Fibroblast of mammary gland (primary cell): ENCODE measurements at regions not wholly inside any gene's neighbourhood (a gene's known extent, or its start where the extent isn't known, plus 50 kb on each side); places are given as distances from the start of the nearest gene placed in this dataset.

Experiments used
- DNase-seq: peaks from one replicate; pipeline ENCODE4 v3.0.0-alpha.2; 2010; ENCODE audit warnings: low read depth
- H3K4me3 ChIP-seq: 2 replicates; pipeline ENCODE4 v1.5.1; 2011; ENCODE audit warnings: low read depth, mild to moderate bottlenecking, low read length, moderate library complexity; ENCODE audit not compliant: control insufficient read depth
- TF ChIP-seq, protein P1 (sequence below): conservative IDR thresholded peaks from 2 replicates; pipeline ENCODE4 v1.5.1; 2011; ENCODE audit warnings: low read depth, low read length, inconsistent platforms; ENCODE audit not compliant: control insufficient read depth, insufficient read depth

GRCh38 chr5:88480245-88480644, 211.6 kb upstream of the TMEM161B start:
- DNase-seq, result no peak
- TF ChIP-seq, protein P1, sequence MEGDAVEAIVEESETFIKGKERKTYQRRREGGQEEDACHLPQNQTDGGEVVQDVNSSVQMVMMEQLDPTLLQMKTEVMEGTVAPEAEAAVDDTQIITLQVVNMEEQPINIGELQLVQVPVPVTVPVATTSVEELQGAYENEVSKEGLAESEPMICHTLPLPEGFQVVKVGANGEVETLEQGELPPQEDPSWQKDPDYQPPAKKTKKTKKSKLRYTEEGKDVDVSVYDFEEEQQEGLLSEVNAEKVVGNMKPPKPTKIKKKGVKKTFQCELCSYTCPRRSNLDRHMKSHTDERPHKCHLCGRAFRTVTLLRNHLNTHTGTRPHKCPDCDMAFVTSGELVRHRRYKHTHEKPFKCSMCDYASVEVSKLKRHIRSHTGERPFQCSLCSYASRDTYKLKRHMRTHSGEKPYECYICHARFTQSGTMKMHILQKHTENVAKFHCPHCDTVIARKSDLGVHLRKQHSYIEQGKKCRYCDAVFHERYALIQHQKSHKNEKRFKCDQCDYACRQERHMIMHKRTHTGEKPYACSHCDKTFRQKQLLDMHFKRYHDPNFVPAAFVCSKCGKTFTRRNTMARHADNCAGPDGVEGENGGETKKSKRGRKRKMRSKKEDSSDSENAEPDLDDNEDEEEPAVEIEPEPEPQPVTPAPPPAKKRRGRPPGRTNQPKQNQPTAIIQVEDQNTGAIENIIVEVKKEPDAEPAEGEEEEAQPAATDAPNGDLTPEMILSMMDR, result no peak
- no peak overlapping the region for H3K4me3 ChIP-seq

- no peak overlapping the region for H3K4me3 ChIP-seq
- TF ChIP-seq, protein P1, result no peak
- no peak for DNase-seq
Measured at GRCh38 chr5:88474574-88474973, 205.9 kb upstream of the TMEM161B start.

DNA sequence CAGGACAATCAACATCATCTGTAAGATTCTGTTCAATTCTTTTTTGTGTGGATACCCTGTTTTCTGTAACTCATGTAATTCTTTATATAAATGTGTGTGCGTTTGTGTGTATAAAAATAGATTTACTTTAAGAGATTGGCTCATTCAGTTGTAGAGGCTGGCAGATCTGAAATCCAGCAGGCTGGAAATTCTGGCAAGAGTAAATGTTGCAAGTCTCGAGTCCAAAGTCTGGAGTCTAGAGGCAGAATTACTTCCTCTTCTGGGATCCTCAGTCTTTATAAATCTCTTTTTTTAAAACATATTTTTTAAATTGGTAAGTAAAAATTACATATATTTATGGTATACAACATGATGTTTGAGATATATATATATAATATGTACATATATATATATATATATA, 202.1 kb upstream of the TMEM161B start:
- H3K4me3 ChIP-seq, result no peak overlapping the region
- TF ChIP-seq, protein P1, result no peak
- DNase-seq, result no peak

DNA sequence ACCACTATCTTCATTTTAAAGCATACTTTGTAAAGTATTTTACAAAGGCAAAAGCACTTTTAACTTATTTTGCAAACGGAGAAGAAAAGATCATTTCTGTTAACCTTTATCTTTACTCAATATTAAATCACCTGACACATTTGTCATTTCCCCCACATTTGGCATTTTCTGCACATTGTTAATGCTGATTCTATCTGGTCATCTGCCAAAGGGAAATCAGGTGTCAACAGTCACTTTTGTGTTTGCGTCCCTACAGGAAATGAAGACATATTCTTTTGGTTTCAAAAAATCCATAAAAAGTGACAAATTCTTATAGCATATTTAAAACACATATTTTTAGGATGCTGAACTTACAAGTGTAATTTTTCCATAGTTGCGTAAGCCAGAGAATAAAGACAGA, 191.3 kb upstream of the TMEM161B start:
- TF ChIP-seq, protein P1, result no peak
- no peak overlapping the region for H3K4me3 ChIP-seq
- no peak for DNase-seq

GRCh38 chr5:88452820-88453219, 184.2 kb upstream of the TMEM161B start:
- H3K4me3 ChIP-seq, result no peak overlapping the region
- no peak for DNase-seq

GRCh38 chr5:88450239-88450638, 181.6 kb upstream of the TMEM161B start:
- DNase-seq, result no peak
- TF ChIP-seq, protein P1, result no peak
- H3K4me3 ChIP-seq, result no peak overlapping the region

More at GRCh38 chr5:88452820-88453219, 184.2 kb upstream of the TMEM161B start:
- TF ChIP-seq, protein P1, result no peak

DNA sequence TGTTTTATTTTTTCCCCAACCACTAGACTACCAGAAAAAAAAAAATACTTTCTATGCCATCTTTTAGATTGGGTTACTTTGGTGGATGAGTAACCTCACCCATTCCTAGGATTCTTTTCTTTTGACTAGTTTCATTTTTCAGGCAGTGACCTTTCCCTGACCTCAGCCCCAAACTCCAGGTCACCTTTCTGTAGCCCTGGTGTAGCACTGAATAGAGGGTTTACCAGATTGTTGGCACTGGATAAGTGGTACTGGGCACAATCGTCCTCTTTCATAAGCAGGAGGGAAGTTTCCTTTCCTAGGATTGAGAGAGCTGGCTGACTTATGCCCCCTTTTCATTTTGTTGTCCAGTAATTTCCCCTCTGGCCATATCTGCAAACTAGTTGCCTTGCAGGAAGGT, 169.4 kb upstream of the TMEM161B start:
- H3K4me3 ChIP-seq, result no peak overlapping the region
- TF ChIP-seq, protein P1, result no peak
- DNase-seq, result no peak
